Neural progenitor cell (in vitro differentiated cells): ENCODE measurements at regions not wholly inside any gene's neighbourhood (a gene's known extent, or its start where the extent isn't known, plus 50 kb on each side); places are given as distances from the start of the nearest gene placed in this dataset.

ENCODE experiments used
- DNase-seq: peaks from one replicate; pipeline ENCODE4 v3.0.0-alpha.2; 2016; ENCODE audit warnings: low spot score
- H2AFZ ChIP-seq: fragments of 200-600 bp; sonication (generic); replicated peaks from 2 replicates; pipeline ENCODE4 v1.6.1; 2016; ENCODE audit warnings: antibody characterized with exemption
- H3F3A ChIP-seq: fragments of 200-600 bp; sonication (generic); 2 replicates; pipeline ENCODE4 v1.6.1; 2016; ENCODE audit warnings: antibody characterized with exemption, low read depth
- H3K27ac ChIP-seq: fragments of 200-600 bp; sonication (generic); 2 replicates; pipeline ENCODE4 v1.5.1; 2016; ENCODE audit warnings: mild to moderate bottlenecking
- H3K27me3 ChIP-seq: fragments of 200-600 bp; sonication (generic); 2 replicates; pipeline ENCODE4 v1.6.1; 2016; ENCODE audit warnings: mild to moderate bottlenecking, moderate library complexity
- H3K36me3 ChIP-seq: fragments of 200-600 bp; sonication (generic); 2 replicates; pipeline ENCODE4 v1.5.1; 2016
- H3K4me1 ChIP-seq: fragments of 200-600 bp; sonication (generic); 2 replicates; pipeline ENCODE4 v1.6.1; 2016; ENCODE audit warnings: mixed run types
- H3K4me2 ChIP-seq: fragments of 200-600 bp; sonication (generic); 2 replicates; pipeline ENCODE4 v1.6.1; 2016
- H3K4me3 ChIP-seq: fragments of 200-600 bp; sonication (generic); 2 replicates; pipeline ENCODE4 v1.5.1; 2016
- H3K79me2 ChIP-seq: fragments of 200-600 bp; sonication (generic); 2 replicates; pipeline ENCODE4 v1.6.1; 2016; ENCODE audit warnings: low read depth
- H3K9ac ChIP-seq: fragments of 200-600 bp; sonication (generic); 2 replicates; pipeline ENCODE4 v1.6.1; 2016
- H3K9me3 ChIP-seq: fragments of 200-600 bp; sonication (generic); 2 replicates; pipeline ENCODE4 v1.5.1; 2016; ENCODE audit warnings: low read depth
- H4K20me1 ChIP-seq: fragments of 200-600 bp; sonication (generic); 2 replicates; pipeline ENCODE4 v1.6.1; 2016; ENCODE audit warnings: low read depth
- H3K27ac Mint-ChIP-seq: 3 replicates; pipeline ENCODE4 v1.8.0; 2021; ENCODE audit warnings: mixed read lengths
- H3K27me3 Mint-ChIP-seq: 2 replicates; pipeline ENCODE4 v1.8.0; 2022; ENCODE audit warnings: low read depth, mild to moderate bottlenecking, inconsistent platforms, moderate library complexity, mixed read lengths; ENCODE audit not compliant: insufficient read depth
- H3K36me3 Mint-ChIP-seq: 3 replicates; pipeline ENCODE4 v1.8.0; 2021; ENCODE audit warnings: mixed read lengths
- H3K4me1 Mint-ChIP-seq: 3 replicates; pipeline ENCODE4 v1.8.0; 2021; ENCODE audit warnings: mixed read lengths
- H3K4me3 Mint-ChIP-seq: 3 replicates; pipeline ENCODE4 v1.8.0; 2021; ENCODE audit warnings: mild to moderate bottlenecking, moderate library complexity, mixed read lengths
- H3K9me3 Mint-ChIP-seq: 3 replicates; pipeline ENCODE4 v1.8.0; 2020; ENCODE audit warnings: mixed read lengths
- EZH2 ChIP-seq: fragments of 200-600 bp; sonication (generic); IDR thresholded peaks from 2 replicates; pipeline ENCODE4 v1.6.1; 2017; ENCODE audit warnings: antibody characterized with exemption, mild to moderate bottlenecking, moderate library complexity
- EZH2phosphoT487 ChIP-seq: fragments of 200-600 bp; sonication (generic); IDR thresholded peaks from 2 replicates; pipeline ENCODE4 v1.6.1; 2017; ENCODE audit warnings: antibody characterized with exemption
- TF ChIP-seq, protein P1 (sequence below): fragments of 200-600 bp; sonication (generic); IDR thresholded peaks from 2 replicates; pipeline ENCODE4 v1.5.1; 2017; ENCODE audit warnings: antibody characterized with exemption, mild to moderate bottlenecking

DNA sequence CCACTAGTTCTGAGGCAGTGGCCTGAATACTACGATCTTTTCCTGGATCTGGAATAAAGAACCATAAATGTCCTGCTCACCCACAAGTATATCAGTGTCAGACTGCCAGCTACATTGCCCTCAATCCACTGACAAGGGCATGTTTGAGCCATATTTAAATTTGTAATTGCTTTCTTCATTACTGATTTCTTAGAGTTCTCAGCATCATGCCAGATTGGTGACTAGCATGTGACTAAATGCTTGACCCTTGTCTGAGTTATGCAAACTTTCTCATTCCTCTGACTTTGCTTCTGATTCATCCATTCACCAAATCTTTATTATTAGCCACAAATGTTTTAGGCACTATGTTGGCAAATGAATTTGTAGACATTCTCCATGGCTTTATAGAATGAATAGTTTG, 143.6 kb upstream of the SLC16A7 start:
- H3F3A ChIP-seq = no peaks in the 10 kb centered on the region
- no peak for TF ChIP-seq EZH2phosphoT487
- TF ChIP-seq, protein P1, sequence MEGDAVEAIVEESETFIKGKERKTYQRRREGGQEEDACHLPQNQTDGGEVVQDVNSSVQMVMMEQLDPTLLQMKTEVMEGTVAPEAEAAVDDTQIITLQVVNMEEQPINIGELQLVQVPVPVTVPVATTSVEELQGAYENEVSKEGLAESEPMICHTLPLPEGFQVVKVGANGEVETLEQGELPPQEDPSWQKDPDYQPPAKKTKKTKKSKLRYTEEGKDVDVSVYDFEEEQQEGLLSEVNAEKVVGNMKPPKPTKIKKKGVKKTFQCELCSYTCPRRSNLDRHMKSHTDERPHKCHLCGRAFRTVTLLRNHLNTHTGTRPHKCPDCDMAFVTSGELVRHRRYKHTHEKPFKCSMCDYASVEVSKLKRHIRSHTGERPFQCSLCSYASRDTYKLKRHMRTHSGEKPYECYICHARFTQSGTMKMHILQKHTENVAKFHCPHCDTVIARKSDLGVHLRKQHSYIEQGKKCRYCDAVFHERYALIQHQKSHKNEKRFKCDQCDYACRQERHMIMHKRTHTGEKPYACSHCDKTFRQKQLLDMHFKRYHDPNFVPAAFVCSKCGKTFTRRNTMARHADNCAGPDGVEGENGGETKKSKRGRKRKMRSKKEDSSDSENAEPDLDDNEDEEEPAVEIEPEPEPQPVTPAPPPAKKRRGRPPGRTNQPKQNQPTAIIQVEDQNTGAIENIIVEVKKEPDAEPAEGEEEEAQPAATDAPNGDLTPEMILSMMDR = no peak
- TF ChIP-seq EZH2 = no peak
- H3K27me3 ChIP-seq = no peaks in the 10 kb centered on the region
- no peak overlapping the region for H3K27ac ChIP-seq
- Mint-ChIP-seq H3K9me3 (peaks cover 5% of the 10 kb centered on the region), H3K27ac (no peak overlapping the region), H3K4me3 (no peak overlapping the region), H3K4me1 (peaks cover 13% of the 10 kb centered on the region), H3K27me3 (no peaks in the 10 kb centered on the region), H3K36me3 (no peaks in the 10 kb centered on the region)
- no peaks in the 10 kb centered on the region for H3K79me2 ChIP-seq
- H2AFZ ChIP-seq = no peak overlapping the region
- H3K9ac ChIP-seq = no peak overlapping the region
- no peaks in the 10 kb centered on the region for H3K36me3 ChIP-seq
- H3K4me2 ChIP-seq = no peak overlapping the region
- H3K4me1 ChIP-seq = no peaks in the 10 kb centered on the region
- H3K9me3 ChIP-seq = no peaks in the 10 kb centered on the region
- H3K4me3 ChIP-seq = no peak overlapping the region
- DNase-seq = no peak
- no peaks in the 10 kb centered on the region for H4K20me1 ChIP-seq

GRCh38 chr12:59446116-59446515, 149.7 kb upstream of the SLC16A7 start:
- Histone ChIP-seq H3K36me3 (no peaks in the 10 kb centered on the region), H3K4me3 (no peak overlapping the region), H3K27ac (no peak overlapping the region), H3K27me3 (no peaks in the 10 kb centered on the region), H3K9me3 (no peaks in the 10 kb centered on the region), H3K9ac (no peak overlapping the region), H3K79me2 (no peaks in the 10 kb centered on the region), H3K4me1 (no peaks in the 10 kb centered on the region), H3F3A (no peaks in the 10 kb centered on the region), H3K4me2 (no peak overlapping the region), H4K20me1 (no peaks in the 10 kb centered on the region), H2AFZ (no peak overlapping the region)
- Mint-ChIP-seq H3K9me3 (peaks cover 18% of the 10 kb centered on the region), H3K4me1 (no peaks in the 10 kb centered on the region), H3K27ac (no peak overlapping the region), H3K27me3 (no peaks in the 10 kb centered on the region), H3K36me3 (peaks cover 2% of the 10 kb centered on the region), H3K4me3 (no peak overlapping the region)
- TF ChIP-seq EZH2 (no peak), EZH2phosphoT487 (no peak)
- TF ChIP-seq, protein P1 = no peak
- no peak for DNase-seq

DNA sequence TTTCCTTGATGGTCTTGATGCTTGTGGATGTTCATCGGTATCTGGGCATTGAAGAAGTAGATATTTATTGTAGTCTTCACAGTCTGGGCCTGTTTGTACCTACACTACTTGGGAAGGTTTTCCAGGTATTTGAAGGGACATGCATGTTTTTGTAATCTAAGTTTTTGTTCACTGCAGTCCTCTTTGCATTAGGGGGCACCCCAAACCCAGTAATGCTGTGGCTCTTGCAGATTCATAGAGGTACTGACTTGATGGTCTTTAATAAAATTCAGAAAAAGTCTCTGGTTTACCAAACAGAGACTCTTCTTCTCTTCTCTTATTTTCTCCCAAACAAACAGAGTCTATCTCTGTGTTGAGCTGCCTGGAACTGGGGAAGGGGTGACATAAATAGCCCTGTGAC, 150.9 kb upstream of the SLC16A7 start:
- Histone ChIP-seq H3F3A (no peaks in the 10 kb centered on the region), H3K79me2 (no peaks in the 10 kb centered on the region), H3K27me3 (no peaks in the 10 kb centered on the region), H3K4me3 (no peak overlapping the region), H2AFZ (no peak overlapping the region), H3K9ac (no peak overlapping the region), H4K20me1 (no peaks in the 10 kb centered on the region), H3K4me2 (no peak overlapping the region), H3K36me3 (no peaks in the 10 kb centered on the region), H3K4me1 (no peaks in the 10 kb centered on the region), H3K9me3 (no peaks in the 10 kb centered on the region), H3K27ac (no peak overlapping the region)
- H3K4me1 Mint-ChIP-seq = no peaks in the 10 kb centered on the region
- no peak overlapping the region for H3K27ac Mint-ChIP-seq
- H3K27me3 Mint-ChIP-seq = peaks cover 2% of the 10 kb centered on the region
- no peak for DNase-seq
- H3K4me3 Mint-ChIP-seq = no peak overlapping the region
- peaks cover 6% of the 10 kb centered on the region for H3K36me3 Mint-ChIP-seq
- no peak for TF ChIP-seq EZH2
- TF ChIP-seq, protein P1 = peak; percentile 37
- TF ChIP-seq EZH2phosphoT487 = no peak
- peaks cover 27% of the 10 kb centered on the region for H3K9me3 Mint-ChIP-seq
